Smooth muscle cell (in vitro differentiated cells): ENCODE measurements at regions not wholly inside any gene's neighbourhood (a gene's known extent, or its start where the extent isn't known, plus 50 kb on each side); places are given as distances from the start of the nearest gene placed in this dataset.

Experiments used
- DNase-seq: peaks from one replicate; lab custom pipeline; 2025; ENCODE audit not compliant: unreplicated experiment; lab: John Stamatoyannopoulos, UW
- H2AFZ ChIP-seq: fragments of 200-600 bp; sonication (generic); 2 replicates; pipeline ENCODE4 v1.6.0; 2016; ENCODE audit warnings: antibody characterized with exemption, low read depth, mild to moderate bottlenecking
- H3F3A ChIP-seq: fragments of 200-600 bp; sonication (generic); 2 replicates; pipeline ENCODE4 v1.6.0; 2017; ENCODE audit warnings: antibody characterized with exemption, low read depth
- H3K27ac ChIP-seq: fragments of 200-600 bp; sonication (generic); 2 replicates; pipeline ENCODE4 v1.5.1; 2016; ENCODE audit warnings: low read depth, mild to moderate bottlenecking
- H3K27me3 ChIP-seq: fragments of 200-600 bp; sonication (generic); 2 replicates; pipeline ENCODE4 v1.6.1; 2016; ENCODE audit warnings: low read depth, mild to moderate bottlenecking
- H3K36me3 ChIP-seq: fragments of 200-600 bp; sonication (generic); 2 replicates; pipeline ENCODE4 v1.5.1; 2016; ENCODE audit warnings: low read depth
- H3K4me1 ChIP-seq: fragments of 200-600 bp; sonication (generic); 2 replicates; pipeline ENCODE4 v1.5.1; 2016; ENCODE audit warnings: low read depth
- H3K4me2 ChIP-seq: fragments of 200-600 bp; sonication (generic); 2 replicates; pipeline ENCODE4 v1.6.0; 2016; ENCODE audit warnings: mild to moderate bottlenecking
- H3K4me3 ChIP-seq: fragments of 200-600 bp; sonication (generic); 2 replicates; pipeline ENCODE4 v1.5.1; 2016; ENCODE audit warnings: mild to moderate bottlenecking
- H3K79me2 ChIP-seq: fragments of 200-600 bp; sonication (generic); 2 replicates; pipeline ENCODE4 v1.6.0; 2016; ENCODE audit warnings: low read depth, mild to moderate bottlenecking
- H3K9ac ChIP-seq: fragments of 200-600 bp; sonication (generic); 2 replicates; pipeline ENCODE4 v1.6.0; 2016; ENCODE audit warnings: low read depth
- H3K9me3 ChIP-seq: fragments of 200-600 bp; sonication (generic); replicated peaks from 2 replicates; pipeline ENCODE4 v1.5.1; 2016; ENCODE audit warnings: low read depth
- H4K20me1 ChIP-seq: fragments of 200-600 bp; sonication (generic); 2 replicates; pipeline ENCODE4 v1.6.0; 2016; ENCODE audit warnings: low read depth
- WGBS: methylation state at CpG from one replicate; pipeline ENCODE4 v1.1.7; 2016; ENCODE audit warnings: low lambda C conversion rate; 5-methylcytosine and 5-hydroxymethylcytosine counted together
- TF ChIP-seq, protein P1 (sequence below): fragments of 200-600 bp; sonication (generic); IDR thresholded peaks from 2 replicates; pipeline ENCODE4 v1.5.1; 2017; ENCODE audit warnings: borderline replicate concordance, mild to moderate bottlenecking, antibody characterized with exemption; ENCODE audit not compliant: insufficient read depth, poor library complexity, severe bottlenecking

DNA sequence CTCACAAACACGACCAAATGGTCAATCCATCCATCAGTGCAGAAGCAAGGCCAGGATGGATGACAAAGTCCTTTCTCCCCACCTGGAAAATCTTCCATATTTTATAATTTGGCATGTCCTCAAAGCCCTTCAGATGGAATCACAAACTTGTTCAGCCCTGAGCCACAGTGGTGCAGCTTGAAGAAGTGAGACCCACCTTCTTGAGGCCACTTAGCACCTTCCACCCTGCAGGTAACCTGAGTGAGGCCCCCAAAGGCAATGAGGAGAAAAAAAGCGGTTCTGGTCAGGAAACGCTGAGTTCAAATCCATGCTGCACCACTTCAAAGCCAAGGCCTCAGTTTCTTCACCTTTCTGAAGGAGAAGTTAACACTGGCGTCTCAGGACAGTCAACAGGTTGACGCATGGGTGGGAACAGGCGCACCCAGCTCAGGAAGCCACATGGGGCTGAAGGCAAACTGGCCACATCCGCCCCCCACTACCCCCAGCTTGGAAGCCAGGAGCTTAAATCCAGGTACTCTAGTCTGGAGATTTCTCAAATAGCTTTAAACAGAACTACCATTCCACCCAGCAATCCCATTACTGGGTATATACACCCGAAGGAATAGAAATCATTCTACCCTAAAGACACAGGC is 320.4 kb downstream of the BCL11B start:
- Histone ChIP-seq H3K9ac (no peak overlapping the region), H3K27ac (no peak overlapping the region), H2AFZ (no peak overlapping the region), H3K27me3 (no peaks in the 10 kb centered on the region), H3K4me3 (no peak overlapping the region), H3K36me3 (no peaks in the 10 kb centered on the region), H3F3A (no peaks in the 10 kb centered on the region), H4K20me1 (no peaks in the 10 kb centered on the region), H3K9me3 (no peaks in the 10 kb centered on the region), H3K4me1 (peaks cover 6% of the 10 kb centered on the region), H3K79me2 (no peaks in the 10 kb centered on the region), H3K4me2 (no peak overlapping the region)
- no peak for DNase-seq
- 98% methylated on average over 8 of the region's 8 CpGs for WGBS
- TF ChIP-seq, protein P1, sequence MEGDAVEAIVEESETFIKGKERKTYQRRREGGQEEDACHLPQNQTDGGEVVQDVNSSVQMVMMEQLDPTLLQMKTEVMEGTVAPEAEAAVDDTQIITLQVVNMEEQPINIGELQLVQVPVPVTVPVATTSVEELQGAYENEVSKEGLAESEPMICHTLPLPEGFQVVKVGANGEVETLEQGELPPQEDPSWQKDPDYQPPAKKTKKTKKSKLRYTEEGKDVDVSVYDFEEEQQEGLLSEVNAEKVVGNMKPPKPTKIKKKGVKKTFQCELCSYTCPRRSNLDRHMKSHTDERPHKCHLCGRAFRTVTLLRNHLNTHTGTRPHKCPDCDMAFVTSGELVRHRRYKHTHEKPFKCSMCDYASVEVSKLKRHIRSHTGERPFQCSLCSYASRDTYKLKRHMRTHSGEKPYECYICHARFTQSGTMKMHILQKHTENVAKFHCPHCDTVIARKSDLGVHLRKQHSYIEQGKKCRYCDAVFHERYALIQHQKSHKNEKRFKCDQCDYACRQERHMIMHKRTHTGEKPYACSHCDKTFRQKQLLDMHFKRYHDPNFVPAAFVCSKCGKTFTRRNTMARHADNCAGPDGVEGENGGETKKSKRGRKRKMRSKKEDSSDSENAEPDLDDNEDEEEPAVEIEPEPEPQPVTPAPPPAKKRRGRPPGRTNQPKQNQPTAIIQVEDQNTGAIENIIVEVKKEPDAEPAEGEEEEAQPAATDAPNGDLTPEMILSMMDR: no peak

DNA sequence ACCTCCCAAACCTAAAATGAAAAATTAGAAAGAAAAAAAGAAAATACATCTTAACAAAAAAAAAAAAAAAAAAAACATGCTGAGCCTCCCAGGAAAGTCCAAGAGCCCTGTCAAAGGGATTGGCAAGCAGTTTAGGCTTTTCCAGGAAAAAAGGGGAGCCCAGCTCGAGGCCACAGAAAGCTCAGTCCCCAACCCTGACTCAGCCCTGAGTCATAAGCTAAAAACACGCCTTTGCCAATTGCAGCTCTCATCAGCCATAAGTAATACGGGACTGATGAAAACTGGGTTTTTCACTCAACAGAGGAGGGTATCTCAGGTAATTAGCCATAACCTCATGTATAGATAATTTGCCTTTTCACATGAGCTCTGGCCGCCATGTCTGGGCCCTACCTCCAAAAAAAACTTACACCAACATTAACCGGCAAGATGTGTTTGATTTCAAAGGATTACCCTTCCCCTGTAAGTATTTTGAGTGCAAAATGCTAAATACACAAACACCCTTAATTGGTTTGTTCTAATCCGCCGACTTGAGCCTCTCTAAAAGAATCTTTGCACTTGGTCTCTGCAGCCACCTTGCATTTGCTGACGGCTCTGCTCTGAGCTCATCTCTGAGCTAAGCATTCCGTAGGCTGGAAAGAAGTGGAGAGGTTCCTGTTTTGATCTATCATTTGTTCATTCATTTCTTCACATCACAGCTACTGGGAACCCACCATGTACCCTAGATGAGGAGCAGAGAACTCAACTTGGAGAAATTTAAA is 319.2 kb downstream of the BCL11B start:
- Histone ChIP-seq H3K79me2 (no peaks in the 10 kb centered on the region), H3K4me3 (no peak overlapping the region), H3K9ac (no peak overlapping the region), H3K27ac (no peak overlapping the region), H4K20me1 (no peaks in the 10 kb centered on the region), H3K36me3 (no peaks in the 10 kb centered on the region), H3K4me2 (peak overlapping the region; percentile 7), H3K9me3 (no peaks in the 10 kb centered on the region), H3K27me3 (no peaks in the 10 kb centered on the region), H3K4me1 (no peaks in the 10 kb centered on the region), H3F3A (no peaks in the 10 kb centered on the region), H2AFZ (no peak overlapping the region)
- DNase-seq: no peak
- WGBS: 46% methylated on average over 9 of the region's 9 CpGs
- TF ChIP-seq, protein P1: no peak

DNA sequence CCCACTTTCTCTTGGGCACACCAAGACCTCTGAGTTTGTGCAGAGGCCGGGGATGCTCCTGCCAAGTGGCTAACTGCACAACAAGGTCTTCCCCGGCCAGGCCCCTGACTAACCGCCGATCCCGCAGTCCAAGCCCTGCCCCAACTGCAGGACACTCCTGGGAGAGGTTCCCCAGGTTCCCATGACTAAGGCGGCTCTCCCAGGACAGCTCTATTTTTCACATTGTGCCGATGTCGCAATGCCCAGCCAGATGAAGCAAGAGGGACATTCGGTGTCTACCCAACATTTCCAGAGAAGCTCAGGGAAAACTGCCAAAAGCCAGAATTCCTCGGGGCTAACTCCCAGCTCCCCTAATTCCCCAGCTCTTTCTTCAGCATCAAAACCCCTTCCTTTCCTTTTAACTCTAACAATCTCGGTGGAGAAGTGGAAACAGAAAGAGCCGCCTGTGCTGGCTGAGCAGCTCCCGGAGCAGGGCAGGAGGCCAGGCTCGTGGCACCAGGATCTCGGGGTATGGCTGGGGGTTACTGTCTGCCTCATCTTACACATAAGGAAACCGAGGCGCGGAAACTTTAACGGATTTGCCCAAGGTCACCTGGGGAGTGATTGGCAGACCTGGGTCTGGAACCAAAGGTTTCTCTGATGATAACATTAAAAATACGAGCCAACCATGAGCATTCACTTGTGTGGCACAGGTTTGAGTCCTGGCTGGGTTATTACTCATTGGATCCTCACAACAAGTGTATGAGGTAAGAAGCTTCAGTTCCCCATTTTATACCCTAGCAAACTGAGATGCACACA is 318.2 kb downstream of the BCL11B start:
- DNase-seq: peak; percentile 8
- WGBS: 81% methylated on average over 20 of the region's 20 CpGs
- H3K4me2 ChIP-seq: peak overlapping the region; percentile 7

More for the DNA sequence above, 318.2 kb downstream of the BCL11B start:
- TF ChIP-seq, protein P1: no peak
- H4K20me1 ChIP-seq: no peaks in the 10 kb centered on the region
- no peaks in the 10 kb centered on the region for H3F3A ChIP-seq
- H3K9ac ChIP-seq: no peak overlapping the region
- H3K9me3 ChIP-seq: no peaks in the 10 kb centered on the region
- H3K4me1 ChIP-seq: no peaks in the 10 kb centered on the region
- no peaks in the 10 kb centered on the region for H3K27me3 ChIP-seq
- no peak overlapping the region for H2AFZ ChIP-seq
- H3K36me3 ChIP-seq: no peaks in the 10 kb centered on the region
- no peaks in the 10 kb centered on the region for H3K79me2 ChIP-seq
- no peak overlapping the region for H3K27ac ChIP-seq
- no peak overlapping the region for H3K4me3 ChIP-seq
